GM12874 (cell line): ENCODE measurements at regions not wholly inside any gene's neighbourhood (a gene's known extent, or its start where the extent isn't known, plus 50 kb on each side); places are given as distances from the start of the nearest gene placed in this dataset.

Experiments used
- CTCF ChIP-seq: IDR thresholded peaks from 2 replicates; pipeline ENCODE4 v1.5.1; 2011; ENCODE audit warnings: low read depth, mild to moderate bottlenecking, control low read depth, low read length, moderate library complexity; ENCODE audit not compliant: insufficient read depth

- no peak for TF ChIP-seq CTCF
Observed at GRCh38 chr5:119968690-119969089, 339.3 kb downstream of the FAM170A start.

GRCh38 chr5:119991625-119992024 is 362.3 kb downstream of the FAM170A start:
- TF ChIP-seq CTCF: no peak

- TF ChIP-seq CTCF: no peak
Observed at GRCh38 chr5:119996128-119996527, 366.8 kb downstream of the FAM170A start.

- no peak for TF ChIP-seq CTCF
Observed at GRCh38 chr5:120007598-120007997, 378.2 kb downstream of the FAM170A start.

- TF ChIP-seq CTCF: no peak
Observed at GRCh38 chr5:120012431-120012830, 383.1 kb downstream of the FAM170A start.

GRCh38 chr5:120014535-120014934 is 385.2 kb downstream of the FAM170A start:
- TF ChIP-seq CTCF: no peak

GRCh38 chr5:120016717-120017382 is 387.5 kb downstream of the FAM170A start:
- TF ChIP-seq CTCF: no peak

- TF ChIP-seq CTCF: no peak
Observed at GRCh38 chr5:120017513-120017912, 388.2 kb downstream of the FAM170A start.
